ENCODE measurements at regions not wholly inside any gene's neighbourhood (a gene's known extent, or its start where the extent isn't known, plus 50 kb on each side); places are given as distances from the start of the nearest gene placed in this dataset.
A peak's percentile ranks its signal among the peaks of the same experiment; 100 is the strongest.

- no peak for TF ChIP-seq CTCF (IDR thresholded peaks at IDR 0.05)
Measured at GRCh38 chr13:37986811-37987210, 117.2 kb upstream of the TRPC4 start.

GRCh38 chr13:37985281-37985680 lies 115.7 kb upstream of the TRPC4 start:
- TF ChIP-seq CTCF (IDR thresholded peaks at IDR 0.05) = no peak

GRCh38 chr13:37984357-37984756 lies 114.8 kb upstream of the TRPC4 start:
- TF ChIP-seq CTCF (IDR thresholded peaks at IDR 0.05) = no peak

GRCh38 chr13:37981932-37982331 lies 112.4 kb upstream of the TRPC4 start:
- no peak for TF ChIP-seq CTCF (IDR thresholded peaks at IDR 0.05)

- no peak for TF ChIP-seq CTCF (IDR thresholded peaks at IDR 0.05)
Measured at GRCh38 chr13:37978680-37979079, 109.1 kb upstream of the TRPC4 start.

GRCh38 chr13:37968555-37968954 lies 99.0 kb upstream of the TRPC4 start:
- no peak for TF ChIP-seq CTCF (IDR thresholded peaks at IDR 0.05)

GRCh38 chr13:37966266-37966665 lies 96.7 kb upstream of the TRPC4 start:
- no peak for TF ChIP-seq CTCF (IDR thresholded peaks at IDR 0.05)

- peak; percentile 47 for TF ChIP-seq CTCF (IDR thresholded peaks at IDR 0.05)
Measured at GRCh38 chr13:37960427-37960826, 90.9 kb upstream of the TRPC4 start.

Data from LNCAP (cell line).